Endothelial cell of umbilical vein (primary cell): ENCODE measurements at regions not wholly inside any gene's neighbourhood (a gene's known extent, or its start where the extent isn't known, plus 50 kb on each side); places are given as distances from the start of the nearest gene placed in this dataset.

Source experiments
- CTCF ChIP-seq, 2 donors: IDR thresholded peaks; 1 replicate in 1 of 2; 2 replicates in 1 of 2; pipeline ENCODE4 v1.5.1; 2011; ENCODE audit warnings: low read length in 2 of 2, mild to moderate bottlenecking in 2 of 2, moderate library complexity in 2 of 2, control low read depth in 1 of 2, inconsistent platforms in 1 of 2, low read depth in 1 of 2; ENCODE audit not compliant: insufficient read depth in 1 of 2; ENCODE audit errors: extremely low read depth in 1 of 2
- EZH2 ChIP-seq: IDR thresholded peaks from 2 replicates; pipeline ENCODE4 v1.6.1; 2012; ENCODE audit warnings: borderline replicate concordance, low read depth, mild to moderate bottlenecking, moderate library complexity, low read length, inconsistent platforms; ENCODE audit not compliant: severe bottlenecking
- FOS ChIP-seq: IDR thresholded peaks from 2 replicates; pipeline ENCODE4 v1.6.1; 2011; ENCODE audit warnings: mild to moderate bottlenecking, low read length, moderate library complexity, borderline replicate concordance; ENCODE audit not compliant: insufficient read depth
- GATA2 ChIP-seq: IDR thresholded peaks from 2 replicates; pipeline ENCODE4 v1.7.0; 2011; ENCODE audit warnings: low read depth, mild to moderate bottlenecking, moderate library complexity, mixed read lengths, low read length; ENCODE audit not compliant: insufficient read length, insufficient read depth
- JUN ChIP-seq: IDR thresholded peaks from 2 replicates; pipeline ENCODE4 v1.6.1; 2011; ENCODE audit warnings: borderline replicate concordance, low read depth; ENCODE audit not compliant: insufficient read length, insufficient read depth
- MAX ChIP-seq: IDR thresholded peaks from 2 replicates; pipeline ENCODE4 v1.6.1; 2011; ENCODE audit not compliant: insufficient read depth, insufficient read length
- POLR2A ChIP-seq: IDR thresholded peaks from 2 replicates; pipeline ENCODE4 v1.6.1; 2012; ENCODE audit warnings: low read depth, mild to moderate bottlenecking, control low read depth, low read length
- POLR2AphosphoS5 ChIP-seq: IDR thresholded peaks from 2 replicates; pipeline ENCODE4 v1.6.1; 2012; ENCODE audit warnings: low read depth, mild to moderate bottlenecking, control low read depth, low read length, moderate library complexity; ENCODE audit not compliant: insufficient read depth

GRCh38 chr11:88415495-88415894, 78.0 kb upstream of the CTSC start:
- no peak for TF ChIP-seq CTCF (IDR thresholded peaks at IDR 0.05; ENCODE audit: extremely low read depth in 1 of 2, insufficient read depth in 1 of 2, low read depth in 1 of 2, low read length in 2 of 2)
- TF ChIP-seq POLR2AphosphoS5, result no peak
- no peak for TF ChIP-seq POLR2A
- no peak for TF ChIP-seq GATA2
- TF ChIP-seq EZH2, result no peak
- TF ChIP-seq JUN, result no peak
- no peak for TF ChIP-seq FOS
- TF ChIP-seq MAX, result no peak
